ENCODE measurements at regions not wholly inside any gene's neighbourhood (a gene's known extent, or its start where the extent isn't known, plus 50 kb on each side); places are given as distances from the start of the nearest gene placed in this dataset.

GRCh38 chr15:25557926-25558325 is 119.1 kb upstream of the UBE3A start:
- no peak for DNase-seq

- DNase-seq: no peak
These were observed 117.3 kb upstream of the UBE3A start for GRCh38 chr15:25556136-25556535.

GRCh38 chr15:25554640-25555039 is 115.8 kb upstream of the UBE3A start:
- no peak for DNase-seq

GRCh38 chr15:25548600-25548999 is 109.8 kb upstream of the UBE3A start:
- no peak for DNase-seq

- no peak for DNase-seq
These were observed 107.1 kb upstream of the UBE3A start for GRCh38 chr15:25545889-25546288.

- DNase-seq: no peak
These were observed 106.2 kb upstream of the UBE3A start for GRCh38 chr15:25545017-25545416.

- DNase-seq: no peak
These were observed 105.3 kb upstream of the UBE3A start for GRCh38 chr15:25544076-25544475.

- no peak for DNase-seq
These were observed 104.4 kb upstream of the UBE3A start for GRCh38 chr15:25543196-25543595.

- no peak for DNase-seq
These were observed 102.4 kb upstream of the UBE3A start for GRCh38 chr15:25541228-25541627.

- DNase-seq: no peak
These were observed 98.2 kb upstream of the UBE3A start for GRCh38 chr15:25536801-25537611.

GRCh38 chr15:25535866-25536265 is 97.0 kb upstream of the UBE3A start:
- no peak for DNase-seq

- DNase-seq: no peak
These were observed 95.5 kb upstream of the UBE3A start for GRCh38 chr15:25534293-25534692.

GRCh38 chr15:25532269-25533140 is 93.7 kb upstream of the UBE3A start:
- DNase-seq: no peak

- DNase-seq: no peak
These were observed 91.0 kb upstream of the UBE3A start for GRCh38 chr15:25529774-25530173.

GRCh38 chr15:25527118-25527517 is 88.3 kb upstream of the UBE3A start:
- DNase-seq: no peak

GRCh38 chr15:25525741-25526140 is 86.9 kb upstream of the UBE3A start:
- DNase-seq: no peak

- no peak for DNase-seq
These were observed 76.8 kb upstream of the UBE3A start for GRCh38 chr15:25515633-25516032.

- DNase-seq: no peak
These were observed 75.7 kb upstream of the UBE3A start for GRCh38 chr15:25514522-25514921.

GRCh38 chr15:25512957-25513356 is 74.1 kb upstream of the UBE3A start:
- DNase-seq: no peak

GRCh38 chr15:25510146-25510545 is 71.3 kb upstream of the UBE3A start:
- DNase-seq: no peak

GRCh38 chr15:25509703-25510102 is 70.9 kb upstream of the UBE3A start:
- DNase-seq: no peak

GRCh38 chr15:25508369-25509002 is 69.7 kb upstream of the UBE3A start:
- no peak for DNase-seq

- DNase-seq: no peak
These were observed 65.5 kb upstream of the UBE3A start for GRCh38 chr15:25504307-25504706.
